HG03139 (cell line): ENCODE measurements at regions not wholly inside any gene's neighbourhood (a gene's known extent, or its start where the extent isn't known, plus 50 kb on each side); places are given as distances from the start of the nearest gene placed in this dataset.

Experiments
- ATAC-seq: cut with Tn5 transposase; IDR thresholded peaks from one replicate; pipeline ENCODE4 v1.9.1; 2021; ENCODE audit not compliant: unreplicated experiment

DNA sequence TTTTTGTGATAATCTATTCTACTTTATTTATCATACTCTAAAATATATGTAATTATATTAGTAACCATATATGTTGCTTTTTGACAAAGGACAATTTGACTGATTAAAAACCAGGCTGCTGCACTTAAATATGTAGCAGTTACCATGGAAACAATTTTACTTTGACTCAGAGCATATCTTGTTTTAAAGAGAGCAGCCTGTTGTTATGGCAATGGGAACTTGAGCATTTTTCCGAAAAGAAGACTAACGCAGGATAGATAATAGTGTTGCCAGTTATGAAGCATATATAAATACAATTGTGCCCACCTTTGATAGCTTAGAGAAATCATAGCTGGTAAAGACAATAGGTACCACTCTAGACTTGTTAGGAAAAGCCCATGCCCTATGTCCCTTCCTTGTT, 283.0 kb downstream of the GASK1B start:
- ATAC-seq: no peak

DNA sequence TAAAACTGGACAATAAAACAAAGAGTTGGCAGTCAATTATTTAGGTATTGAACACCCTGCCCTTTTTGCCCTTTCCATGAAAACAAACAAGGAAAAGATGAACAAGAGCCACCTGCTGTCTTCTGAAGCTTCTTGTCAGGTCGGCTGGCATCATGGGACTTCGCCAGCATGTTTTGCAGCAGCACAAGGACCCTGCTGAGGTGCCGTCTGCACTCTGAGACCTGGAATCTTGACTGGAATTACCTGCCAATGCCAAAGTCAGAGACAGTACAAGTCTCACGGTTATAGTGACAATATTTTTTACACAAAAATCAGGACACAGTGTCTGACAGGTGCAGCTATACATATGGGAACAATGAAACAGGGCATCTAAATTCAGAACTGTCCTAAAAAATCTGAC, 284.5 kb downstream of the GASK1B start:
- no peak for ATAC-seq

GRCh38 chr4:157887316-157887715, 285.5 kb downstream of the GASK1B start:
- ATAC-seq: no peak

DNA sequence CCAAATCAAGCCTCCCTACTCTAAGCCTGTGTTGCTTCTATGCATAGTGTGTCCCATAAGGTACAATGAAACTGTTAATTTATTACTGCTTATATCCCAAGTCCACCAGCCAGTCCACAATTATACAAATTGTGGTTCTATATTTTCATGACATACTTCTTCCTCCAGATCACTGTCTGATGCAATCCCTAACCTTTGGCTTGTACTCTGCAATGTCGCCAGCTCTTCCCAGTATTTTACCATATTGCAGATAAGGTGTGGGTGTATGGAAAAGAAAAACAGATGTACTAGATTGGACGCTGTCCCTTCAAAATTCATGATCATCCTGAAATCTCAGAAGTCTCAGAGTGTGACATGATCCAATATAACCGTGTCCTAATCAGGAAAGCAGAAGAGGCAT, 286.2 kb downstream of the GASK1B start:
- ATAC-seq: no peak

- ATAC-seq: no peak
Observed at GRCh38 chr4:157885811-157886210, 287.0 kb downstream of the GASK1B start.

- ATAC-seq: no peak
Observed at GRCh38 chr4:157882901-157883300, 289.9 kb downstream of the GASK1B start.

DNA sequence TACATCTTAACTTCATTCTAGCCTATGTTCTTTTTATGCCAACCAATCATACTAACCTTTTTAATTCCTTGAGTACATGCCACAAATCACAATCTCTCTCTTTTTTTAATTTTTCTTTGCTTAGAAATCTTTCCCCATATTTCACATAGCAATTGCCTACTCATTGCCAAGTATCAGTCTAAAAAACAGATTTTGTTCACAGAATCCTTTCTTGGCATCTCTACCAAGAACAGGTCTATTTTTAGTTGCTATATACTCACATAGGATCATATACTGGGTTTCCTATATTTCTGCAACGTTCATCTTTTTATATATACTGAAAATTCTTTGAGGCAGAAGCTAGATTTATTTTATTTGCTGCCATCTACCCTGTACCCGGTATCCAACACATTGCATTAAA, 292.1 kb downstream of the GASK1B start:
- no peak for ATAC-seq

- ATAC-seq: no peak
Observed at GRCh38 chr4:157854819-157855218, 318.0 kb downstream of the GASK1B start.

GRCh38 chr4:157840648-157841047, 332.2 kb downstream of the GASK1B start:
- no peak for ATAC-seq

DNA sequence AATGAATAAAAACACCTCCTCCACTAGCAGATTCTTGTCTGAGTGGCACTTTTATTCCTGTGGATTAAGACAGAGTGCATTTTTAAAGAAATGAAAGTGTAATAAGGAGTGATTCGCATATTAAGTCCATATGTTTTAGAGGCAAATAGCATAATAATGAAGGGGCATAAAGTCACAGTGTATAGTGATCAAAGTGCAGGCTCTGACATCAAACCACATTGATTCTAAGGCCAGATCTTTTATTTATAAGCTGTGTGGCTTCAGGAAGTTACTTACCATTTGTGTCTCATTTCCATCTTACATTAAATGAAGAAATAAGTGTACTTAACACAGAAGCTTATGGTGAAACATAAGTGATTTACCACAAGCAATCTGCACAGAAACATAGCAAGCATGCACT, 332.8 kb downstream of the GASK1B start:
- ATAC-seq: no peak

DNA sequence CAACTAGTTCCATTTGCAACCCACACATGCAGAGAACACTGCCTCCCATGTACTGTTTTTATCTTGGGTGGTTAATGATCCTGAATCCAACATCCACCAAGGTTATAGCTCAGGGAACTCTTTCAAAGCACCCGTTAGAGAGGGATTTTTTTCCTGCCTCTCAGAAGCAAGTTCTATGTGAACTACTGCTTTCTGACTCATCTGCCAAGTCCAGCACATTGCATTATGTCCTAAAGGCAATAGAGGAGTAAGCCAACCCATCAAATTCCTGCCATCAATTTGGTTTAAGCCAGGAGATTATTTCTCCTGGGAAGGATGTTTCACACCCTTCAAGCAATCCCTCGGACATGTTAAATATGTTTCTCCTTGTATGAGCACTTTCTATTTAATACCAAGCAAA, 334.5 kb downstream of the GASK1B start:
- no peak for ATAC-seq

DNA sequence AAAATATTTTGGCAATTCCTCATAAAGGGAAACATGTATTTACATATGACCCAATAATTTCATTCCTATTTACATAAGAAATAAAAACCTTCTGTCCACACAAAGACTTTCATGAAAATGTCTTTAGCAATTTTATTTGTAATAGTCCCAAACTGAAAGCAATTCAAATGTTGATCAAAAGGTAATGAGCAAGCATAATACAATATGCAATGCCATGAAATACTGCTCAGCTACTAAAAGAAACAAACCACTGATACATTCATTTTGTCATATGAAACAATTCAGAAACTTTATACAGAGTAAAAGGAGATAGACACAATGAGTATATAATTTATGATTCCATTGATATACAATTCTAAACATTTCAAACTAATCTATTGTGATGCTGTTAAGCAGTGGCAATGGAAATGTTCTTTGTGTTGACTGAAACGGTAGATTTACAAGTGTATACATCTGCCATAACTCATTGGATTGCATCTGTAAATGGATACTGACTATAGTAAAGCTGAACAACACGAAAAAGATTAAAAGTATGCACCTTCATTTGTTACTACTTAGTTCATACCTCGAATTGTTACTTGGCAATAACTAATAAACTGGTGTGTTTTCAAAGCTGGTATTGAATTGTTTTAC, 335.6 kb downstream of the GASK1B start:
- no peak for ATAC-seq

DNA sequence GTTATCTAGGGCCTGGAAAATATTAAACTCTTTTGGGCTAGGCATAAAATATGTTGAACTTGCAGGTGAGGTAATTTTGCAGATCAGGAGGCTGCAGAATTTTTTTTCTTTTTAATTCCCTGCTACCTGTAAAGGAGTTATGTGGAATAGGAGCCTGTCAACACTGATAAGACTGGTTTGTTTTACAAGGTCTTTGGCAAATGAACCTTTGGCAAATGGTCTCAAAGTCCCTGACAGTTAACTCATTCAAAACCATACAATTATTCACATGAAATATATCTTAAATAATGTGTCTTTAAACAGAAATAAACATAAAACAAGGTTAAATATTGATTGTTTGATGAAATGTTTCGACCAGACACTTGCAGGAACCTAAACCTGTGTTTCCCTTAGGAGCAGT, 340.2 kb downstream of the GASK1B start:
- ATAC-seq: no peak

DNA sequence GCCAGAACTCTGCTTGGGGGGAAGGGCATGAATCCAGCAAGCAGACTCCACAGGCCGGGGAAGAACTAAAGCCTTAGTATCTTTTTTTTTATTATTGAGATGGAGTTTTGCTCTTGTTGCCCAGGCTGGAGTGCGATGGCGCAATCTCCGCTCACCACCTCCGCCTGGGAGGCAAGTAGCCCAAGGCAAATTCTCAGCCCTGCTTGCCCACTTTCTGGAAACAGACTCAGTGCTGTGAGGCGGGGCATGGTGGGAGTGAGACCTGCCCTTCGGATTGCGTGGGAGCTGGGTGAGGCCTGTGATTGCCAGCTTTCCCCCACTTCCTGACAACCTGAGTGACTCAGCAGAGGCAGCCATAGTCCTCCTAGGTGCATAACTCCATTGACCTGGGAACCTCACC, 348.8 kb downstream of the GASK1B start:
- ATAC-seq: no peak

DNA sequence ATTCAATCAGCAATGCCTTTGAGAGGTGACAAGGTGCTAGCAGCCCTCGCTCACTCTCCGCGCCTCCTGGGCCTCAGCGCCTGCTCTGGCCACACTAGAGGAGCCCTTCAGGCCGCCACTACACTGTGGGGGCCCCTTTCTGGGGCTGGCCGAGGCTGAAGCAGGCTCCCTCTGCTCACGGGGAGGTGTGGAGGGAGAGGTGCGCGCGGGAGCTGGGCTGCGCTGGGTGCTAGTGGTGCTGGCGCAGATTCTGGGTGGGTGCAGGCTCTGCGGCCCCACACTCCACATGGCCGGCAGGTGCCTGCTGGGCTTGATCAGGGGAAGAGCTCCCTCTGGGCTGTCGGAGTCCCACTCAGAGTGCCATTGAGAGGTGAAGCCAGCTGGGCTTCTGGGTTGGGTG, 351.0 kb downstream of the GASK1B start:
- no peak for ATAC-seq

- no peak for ATAC-seq
Observed at GRCh38 chr4:157819693-157820464, 352.9 kb downstream of the GASK1B start.

DNA sequence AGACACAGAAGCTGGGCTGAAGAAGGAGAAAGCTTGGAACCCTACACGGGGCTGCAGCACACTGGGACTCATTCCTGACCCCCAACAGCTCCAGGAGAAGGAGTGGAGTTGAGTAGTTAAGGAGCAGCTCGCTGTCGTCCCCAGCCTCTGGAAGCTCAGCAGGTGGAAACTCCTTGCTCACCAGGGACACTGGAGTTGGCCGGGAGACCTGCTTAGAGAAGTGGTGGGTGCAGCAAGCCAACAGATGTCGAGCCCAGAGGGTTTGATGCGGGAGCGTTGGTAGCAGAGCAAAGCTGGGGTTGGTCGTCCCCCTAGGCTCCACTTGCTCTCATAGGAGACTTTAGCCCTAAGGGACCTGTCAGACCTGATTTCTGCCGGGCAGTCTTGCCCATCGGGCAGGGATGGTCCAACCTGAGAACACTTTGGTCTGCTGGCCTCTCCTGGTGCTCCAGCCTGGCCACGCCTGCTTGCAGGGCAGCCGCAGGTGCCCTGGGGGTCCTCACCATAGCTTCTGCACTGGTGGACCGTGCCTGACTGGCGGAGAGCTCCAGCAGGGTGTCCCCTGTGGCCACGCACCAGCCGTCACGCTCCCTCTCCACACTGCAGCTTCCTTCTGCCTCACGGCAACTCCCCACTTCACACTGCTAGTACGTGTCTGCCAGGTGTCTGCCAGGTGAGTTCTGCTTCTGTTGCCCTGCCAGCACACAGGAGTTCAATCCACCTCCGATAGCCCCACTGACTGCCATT, 353.7 kb downstream of the GASK1B start:
- ATAC-seq: no peak

DNA sequence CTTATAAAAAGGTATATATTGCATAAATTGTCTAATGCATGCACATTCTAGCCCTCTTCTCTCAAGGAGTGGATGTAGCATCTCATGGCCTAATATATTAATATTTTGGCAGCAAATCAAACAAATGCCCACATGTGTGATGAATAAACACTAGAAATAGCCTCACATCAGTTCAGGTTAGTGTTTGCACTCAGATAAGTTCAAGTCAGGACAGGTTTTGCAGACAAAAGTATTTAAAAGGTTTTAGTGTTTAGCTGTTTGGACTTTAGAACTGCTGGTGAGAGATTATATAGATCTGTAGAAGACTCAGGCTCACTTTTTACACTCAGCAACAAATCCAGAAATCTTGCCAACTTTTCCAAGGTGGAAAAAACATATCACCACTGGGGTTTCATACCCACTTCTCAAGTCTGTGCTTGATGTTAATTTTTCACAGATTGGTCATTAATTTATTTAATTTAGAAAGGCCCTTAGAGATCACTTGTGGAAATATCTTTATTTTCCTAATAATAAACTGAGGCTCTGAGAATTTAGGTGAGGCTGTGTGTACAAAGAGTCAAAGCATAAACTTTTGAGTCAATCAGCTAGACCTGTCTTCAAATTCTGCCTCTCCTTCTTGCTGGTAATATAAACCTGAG, 362.6 kb downstream of the GASK1B start:
- no peak for ATAC-seq

- no peak for ATAC-seq
Observed at GRCh38 chr4:157808796-157809383, 363.9 kb downstream of the GASK1B start.

DNA sequence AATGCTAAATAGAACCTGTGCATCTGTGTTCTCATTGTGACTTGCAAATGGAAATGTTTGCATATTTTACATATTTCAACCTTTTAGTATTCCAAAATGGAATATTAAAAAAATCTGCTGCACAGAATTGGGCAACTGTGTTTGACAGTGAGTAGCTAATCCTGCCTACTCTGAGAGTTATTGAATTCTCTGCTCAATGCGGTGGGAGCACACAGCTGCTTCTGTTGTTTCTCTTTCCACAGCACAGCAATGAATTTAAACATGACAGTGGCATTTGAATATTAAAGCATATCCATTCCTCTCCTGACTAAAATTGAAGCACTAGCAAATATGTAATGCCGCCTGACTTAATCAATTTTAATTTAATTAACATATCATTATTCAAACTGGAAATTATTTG, 366.6 kb downstream of the GASK1B start:
- ATAC-seq: no peak

- no peak for ATAC-seq
Observed at GRCh38 chr4:157804986-157805385, 367.8 kb downstream of the GASK1B start.
